ENCODE measurements at regions not wholly inside any gene's neighbourhood (a gene's known extent, or its start where the extent isn't known, plus 50 kb on each side); places are given as distances from the start of the nearest gene placed in this dataset.

GRCh38 chr6:166751051-166751595 lies 124.1 kb upstream of the RPS6KA2 start:
- no peak for DNase-seq (ENCODE audit: low read depth in 3 of 3)

GRCh38 chr6:166750108-166750793 lies 123.2 kb upstream of the RPS6KA2 start:
- DNase-seq (ENCODE audit: low read depth in 3 of 3), result no peak

GRCh38 chr6:166749666-166750065 lies 122.6 kb upstream of the RPS6KA2 start:
- DNase-seq (ENCODE audit: low read depth in 3 of 3), result no peak

- DNase-seq (ENCODE audit: low read depth in 3 of 3), result no peak
Observed at GRCh38 chr6:166747644-166748595, 120.9 kb upstream of the RPS6KA2 start.

- no peak for DNase-seq (ENCODE audit: low read depth in 3 of 3)
Observed at GRCh38 chr6:166745801-166746668, 119.0 kb upstream of the RPS6KA2 start.

GRCh38 chr6:166744223-166745134 lies 117.4 kb upstream of the RPS6KA2 start:
- no peak for DNase-seq (ENCODE audit: low read depth in 3 of 3)

- DNase-seq (ENCODE audit: low read depth in 3 of 3), result no peak
Observed at GRCh38 chr6:166743406-166744222, 116.6 kb upstream of the RPS6KA2 start.

- DNase-seq (ENCODE audit: low read depth in 3 of 3), result no peak
Observed at GRCh38 chr6:166742981-166743380, 115.9 kb upstream of the RPS6KA2 start.

- DNase-seq (ENCODE audit: low read depth in 3 of 3), result no peak
Observed at GRCh38 chr6:166739976-166740318, 112.9 kb upstream of the RPS6KA2 start.

GRCh38 chr6:166739117-166739975 lies 112.3 kb upstream of the RPS6KA2 start:
- no peak for DNase-seq (ENCODE audit: low read depth in 3 of 3)

GRCh38 chr6:166738386-166739116 lies 111.5 kb upstream of the RPS6KA2 start:
- no peak for DNase-seq (ENCODE audit: low read depth in 3 of 3)

GRCh38 chr6:166737261-166737660 lies 110.2 kb upstream of the RPS6KA2 start:
- DNase-seq (ENCODE audit: low read depth in 3 of 3), result no peak

GRCh38 chr6:166736634-166737033 lies 109.6 kb upstream of the RPS6KA2 start:
- DNase-seq (ENCODE audit: low read depth in 3 of 3), result no peak

- DNase-seq (ENCODE audit: low read depth in 3 of 3), result no peak
Observed at GRCh38 chr6:166733900-166734299, 106.8 kb upstream of the RPS6KA2 start.

GRCh38 chr6:166729658-166730057 lies 102.6 kb upstream of the RPS6KA2 start:
- no peak for DNase-seq (ENCODE audit: low read depth in 3 of 3)

GRCh38 chr6:166728884-166729530 lies 102.0 kb upstream of the RPS6KA2 start:
- no peak for DNase-seq (ENCODE audit: low read depth in 3 of 3)

GRCh38 chr6:166726201-166726600 lies 99.2 kb upstream of the RPS6KA2 start:
- no peak for DNase-seq (ENCODE audit: low read depth in 3 of 3)

- DNase-seq (ENCODE audit: low read depth in 3 of 3), result no peak
Observed at GRCh38 chr6:166725571-166725970, 98.5 kb upstream of the RPS6KA2 start.

Measured in stimulated activated CD4-positive, alpha-beta T cell treated with anti-CD3 and anti-CD28 coated beads, TNF-alpha, amount 100 ng/mL, for 48 hours (primary cell).